Gastrocnemius medialis (tissue), 4 donors: ENCODE measurements at regions not wholly inside any gene's neighbourhood (a gene's known extent, or its start where the extent isn't known, plus 50 kb on each side); places are given as distances from the start of the nearest gene placed in this dataset.

Experiments used
- POLR2A ChIP-seq, 2 donors: fragments of 450-650 bp; IDR thresholded peaks; one replicate each; pipeline ENCODE4 v1.6.1; 2017; ENCODE audit warnings: antibody characterized with exemption in 2 of 2, mild to moderate bottlenecking in 2 of 2, moderate library complexity in 2 of 2
- TF ChIP-seq, protein P1 (sequence below), 5 experiments: fragments of 450-650 bp in 3 of 5; fragments of 200-600 bp in 2 of 5; sonication (generic) in 2 of 5; IDR thresholded peaks in 4 of 5; conservative IDR thresholded peaks in 1 of 5; 1 replicate in 4 of 5; 2 replicates in 1 of 5; pipeline ENCODE4 v1.5.1; 2016 to 2019; ENCODE audit warnings: antibody characterized with exemption in 5 of 5, mild to moderate bottlenecking in 3 of 5, moderate library complexity in 3 of 5

DNA sequence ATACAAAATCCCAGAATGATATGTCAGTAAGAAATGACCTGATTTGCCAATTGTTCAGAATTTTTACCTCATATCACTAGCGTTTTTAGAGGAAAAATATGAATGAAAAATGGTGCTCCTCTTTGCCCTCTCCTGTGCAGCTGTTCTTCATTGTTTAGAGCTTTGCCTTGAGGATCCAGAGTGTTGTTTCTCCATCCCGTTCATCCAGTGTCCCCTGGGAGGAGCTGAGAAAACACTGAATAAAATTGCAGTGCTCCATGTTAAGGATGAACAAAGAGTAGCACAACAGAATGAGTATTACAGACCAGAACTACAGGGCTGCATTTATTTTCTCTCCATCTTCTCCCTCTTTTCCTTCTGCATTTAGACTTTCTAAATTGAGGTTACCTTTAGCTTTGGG is 133.1 kb downstream of the ADCYAP1 start:
- TF ChIP-seq POLR2A (IDR thresholded peaks at IDR 0.05), result no peak
- TF ChIP-seq, protein P1, sequence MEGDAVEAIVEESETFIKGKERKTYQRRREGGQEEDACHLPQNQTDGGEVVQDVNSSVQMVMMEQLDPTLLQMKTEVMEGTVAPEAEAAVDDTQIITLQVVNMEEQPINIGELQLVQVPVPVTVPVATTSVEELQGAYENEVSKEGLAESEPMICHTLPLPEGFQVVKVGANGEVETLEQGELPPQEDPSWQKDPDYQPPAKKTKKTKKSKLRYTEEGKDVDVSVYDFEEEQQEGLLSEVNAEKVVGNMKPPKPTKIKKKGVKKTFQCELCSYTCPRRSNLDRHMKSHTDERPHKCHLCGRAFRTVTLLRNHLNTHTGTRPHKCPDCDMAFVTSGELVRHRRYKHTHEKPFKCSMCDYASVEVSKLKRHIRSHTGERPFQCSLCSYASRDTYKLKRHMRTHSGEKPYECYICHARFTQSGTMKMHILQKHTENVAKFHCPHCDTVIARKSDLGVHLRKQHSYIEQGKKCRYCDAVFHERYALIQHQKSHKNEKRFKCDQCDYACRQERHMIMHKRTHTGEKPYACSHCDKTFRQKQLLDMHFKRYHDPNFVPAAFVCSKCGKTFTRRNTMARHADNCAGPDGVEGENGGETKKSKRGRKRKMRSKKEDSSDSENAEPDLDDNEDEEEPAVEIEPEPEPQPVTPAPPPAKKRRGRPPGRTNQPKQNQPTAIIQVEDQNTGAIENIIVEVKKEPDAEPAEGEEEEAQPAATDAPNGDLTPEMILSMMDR (IDR thresholded peaks at IDR 0.05 in 4 of 5, conservative IDR thresholded peaks at IDR 0.05 in 1 of 5), result no peak
